Body of pancreas (tissue), 4 donors: ENCODE measurements at regions not wholly inside any gene's neighbourhood (a gene's known extent, or its start where the extent isn't known, plus 50 kb on each side); places are given as distances from the start of the nearest gene placed in this dataset.

Experiments used
- CTCF ChIP-seq, 7 experiments: fragments of 450-650 bp in 4 of 7; fragments of 200-600 bp in 3 of 7; sonication (generic) in 3 of 7; IDR thresholded peaks; one replicate each; pipeline ENCODE4 v1.5.1; 2016 to 2019; ENCODE audit warnings: antibody characterized with exemption in 7 of 7
- POLR2A ChIP-seq, 3 donors: fragments of 450-650 bp; IDR thresholded peaks; one replicate each; pipeline ENCODE4 v1.6.1; 2016; ENCODE audit warnings: antibody characterized with exemption in 3 of 3, mild to moderate bottlenecking in 2 of 3

- TF ChIP-seq CTCF (IDR thresholded peaks at IDR 0.05) (no peak), POLR2A (IDR thresholded peaks at IDR 0.05) (no peak)
Measured at GRCh38 chr3:101149707-101150106, 156.5 kb upstream of the ABI3BP start.
